ENCODE measurements at regions not wholly inside any gene's neighbourhood (a gene's known extent, or its start where the extent isn't known, plus 50 kb on each side); places are given as distances from the start of the nearest gene placed in this dataset.

- no peak overlapping the region for H3K4me2 ChIP-seq (ENCODE audit: insufficient read depth in 1 of 2, low read depth in 2 of 2, low read length in 2 of 2)
- no peak overlapping the region for H3K23ac ChIP-seq (ENCODE audit: insufficient read length)
- peaks cover 0 to 16% (median 7%) of the 10 kb centered on the region in 4 experiments; a peak in 5 of 7 replicates for H3K4me1 ChIP-seq (replicated peaks in 1 of 4; ENCODE audit: control insufficient read depth in 3 of 4, insufficient read depth in 4 of 4, low read length in 3 of 4)
- TF ChIP-seq CBX8 (IDR thresholded peaks at IDR 0.05; ENCODE audit: borderline replicate concordance, low read depth, low read length) (no peak), SP2 (IDR thresholded peaks at IDR 0.05; ENCODE audit: low read length) (no peak)
- TF ChIP-seq, protein P1, sequence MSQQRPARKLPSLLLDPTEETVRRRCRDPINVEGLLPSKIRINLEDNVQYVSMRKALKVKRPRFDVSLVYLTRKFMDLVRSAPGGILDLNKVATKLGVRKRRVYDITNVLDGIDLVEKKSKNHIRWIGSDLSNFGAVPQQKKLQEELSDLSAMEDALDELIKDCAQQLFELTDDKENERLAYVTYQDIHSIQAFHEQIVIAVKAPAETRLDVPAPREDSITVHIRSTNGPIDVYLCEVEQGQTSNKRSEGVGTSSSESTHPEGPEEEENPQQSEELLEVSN (IDR thresholded peaks at IDR 0.05), result no peak
- FAIRE-seq, result no peak
- no peak overlapping the region for H2BK12ac ChIP-seq (ENCODE audit: low read depth, low read length)
- POLR2A ChIA-PET (ENCODE audit: partially characterized antibody), result no interaction called here
- H2AFZ ChIP-seq (ENCODE audit: low read length), result no peak overlapping the region
- CTCF ChIA-PET (ENCODE audit: partially characterized antibody), result interaction anchor here (1.6 kb wide), 1 partner anchor 34 kb away, joined by 4 read pairs; no protein-coding TSS in a partner anchor
- peaks cover 0 to 18% (median 11%) of the 10 kb centered on the region in 4 experiments; a peak in 4 of 7 replicates for H3K27me3 ChIP-seq (replicated peaks in 1 of 4; ENCODE audit: control insufficient read depth in 3 of 4, extremely low read depth in 1 of 4, insufficient read depth in 3 of 4, low read length in 3 of 4)
- no peaks in the 10 kb centered on the region for H3K79me2 ChIP-seq (ENCODE audit: control insufficient read depth in 1 of 2, insufficient read depth in 2 of 2, low read length in 2 of 2)
- H3K4me3 ChIP-seq (ENCODE audit: extremely low read depth in 1 of 4, insufficient read depth in 2 of 4, low read depth in 3 of 4, low read length in 4 of 4), result no peak overlapping the region
- H3K4ac ChIP-seq (replicated peaks; ENCODE audit: insufficient read length, low read depth, low read length), result no peak overlapping the region
- H2AK5ac ChIP-seq (ENCODE audit: low read depth, low read length), result no peak overlapping the region
- no peak overlapping the region for H3K18ac ChIP-seq (ENCODE audit: extremely low read depth, low read length)
- no peak overlapping the region for H2BK5ac ChIP-seq (ENCODE audit: low read depth, low read length)
- no peaks in the 10 kb centered on the region for H3K36me3 ChIP-seq (ENCODE audit: control insufficient read depth in 2 of 4, insufficient read depth in 4 of 4, low read length in 3 of 4)
- no peak for DNase-seq (ENCODE audit: low read depth in 1 of 2, low spot score in 2 of 2)
- no peak overlapping the region for H2BK20ac ChIP-seq (ENCODE audit: low read length)
- H3K14ac ChIP-seq (ENCODE audit: insufficient read length), result no peak overlapping the region
- no peak overlapping the region for H2BK15ac ChIP-seq (ENCODE audit: low read length)
- H3K23me2 ChIP-seq (ENCODE audit: low read depth, low read length), result no peaks in the 10 kb centered on the region
- no peak overlapping the region for H4K8ac ChIP-seq (ENCODE audit: extremely low read depth, insufficient read depth, low read length)
- 92% methylated on average over 4 of the region's 4 CpGs; no CpG with 5 or more reads in 1 of the 2 experiments for WGBS, 2 experiments (ENCODE audit: extremely low coverage in 1 of 2, insufficient coverage in 1 of 2, insufficient read length in 1 of 2, insufficient replicate concordance in 2 of 2, low coverage in 1 of 2, low lambda C conversion rate in 2 of 2, missing lambda C conversion rate in 1 of 2)
- no peak overlapping the region for H3K9ac ChIP-seq (replicated peaks in 1 of 4; ENCODE audit: extremely low read depth in 1 of 4, low read depth in 3 of 4, low read length in 3 of 4)
- no peaks in the 10 kb centered on the region for H3K79me1 ChIP-seq (ENCODE audit: low read depth, low read length)
- H4K5ac ChIP-seq (ENCODE audit: insufficient read length, low read depth, low read length), result no peak overlapping the region
- no peak overlapping the region for H3K27ac ChIP-seq (ENCODE audit: low read depth, low read length)
- H4K91ac ChIP-seq (replicated peaks; ENCODE audit: insufficient read length, low read length), result no peak overlapping the region
- H4K20me1 ChIP-seq (replicated peaks in 1 of 2; ENCODE audit: control insufficient read depth in 1 of 2, insufficient read depth in 2 of 2, low read length in 2 of 2), result no peaks in the 10 kb centered on the region
- H3K9me3 ChIP-seq (ENCODE audit: insufficient read depth in 2 of 2, low read depth in 1 of 2, low read length in 1 of 2), result no peaks in the 10 kb centered on the region
- no peak overlapping the region for H3K56ac ChIP-seq (replicated peaks; ENCODE audit: insufficient read length, low read depth, low read length)
- no peak overlapping the region for H2BK120ac ChIP-seq (replicated peaks; ENCODE audit: low read depth, low read length)
These were observed 74.6 kb upstream of the MEDAG start for GRCh38 chr13:30831515-30831914.

Measured in H1 (cell line).